Fibroblast of gingiva (primary cell): ENCODE measurements at regions not wholly inside any gene's neighbourhood (a gene's known extent, or its start where the extent isn't known, plus 50 kb on each side); places are given as distances from the start of the nearest gene placed in this dataset.

ENCODE experiments used
- DNase-seq: peaks from one replicate; pipeline ENCODE4 v3.0.0-alpha.2; 2011; ENCODE audit warnings: low read depth

DNA sequence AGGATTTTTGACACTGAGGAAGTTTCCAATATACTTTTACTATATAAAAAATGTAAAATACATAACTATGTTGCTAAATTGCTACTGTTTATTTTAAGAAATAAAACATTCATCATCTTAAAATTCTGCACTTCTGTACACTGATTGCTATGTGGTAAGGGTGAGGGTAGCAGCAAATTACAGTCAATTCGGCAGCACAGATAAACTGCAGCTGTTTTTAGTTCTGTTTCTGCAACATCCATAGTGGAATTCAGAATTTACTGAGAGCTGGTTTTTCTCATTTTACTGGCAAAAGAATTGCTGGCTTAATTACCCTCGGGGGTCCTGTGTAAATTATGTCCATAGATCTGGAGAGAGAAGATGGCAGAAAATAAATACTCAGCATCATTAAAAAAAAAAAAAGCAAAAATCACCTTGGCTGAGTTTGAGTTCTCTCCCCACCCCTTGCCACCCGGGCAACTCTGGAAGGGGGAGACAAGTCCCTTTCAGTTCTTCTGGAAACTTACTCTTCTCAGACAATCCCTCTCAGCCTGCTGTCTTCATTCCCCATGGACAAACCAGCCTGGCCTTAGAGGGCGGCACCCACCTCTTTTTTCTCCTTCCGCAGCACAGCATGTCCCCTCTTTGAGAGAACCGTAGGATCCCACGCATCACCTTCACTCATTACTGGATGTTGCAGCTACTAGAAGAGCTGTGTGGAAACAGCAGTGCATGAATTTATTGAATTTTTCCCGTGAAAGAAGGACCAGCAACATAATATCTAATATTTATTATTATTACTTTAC is 501.1 kb upstream of the CELF2 start:
- no peak for DNase-seq

DNA sequence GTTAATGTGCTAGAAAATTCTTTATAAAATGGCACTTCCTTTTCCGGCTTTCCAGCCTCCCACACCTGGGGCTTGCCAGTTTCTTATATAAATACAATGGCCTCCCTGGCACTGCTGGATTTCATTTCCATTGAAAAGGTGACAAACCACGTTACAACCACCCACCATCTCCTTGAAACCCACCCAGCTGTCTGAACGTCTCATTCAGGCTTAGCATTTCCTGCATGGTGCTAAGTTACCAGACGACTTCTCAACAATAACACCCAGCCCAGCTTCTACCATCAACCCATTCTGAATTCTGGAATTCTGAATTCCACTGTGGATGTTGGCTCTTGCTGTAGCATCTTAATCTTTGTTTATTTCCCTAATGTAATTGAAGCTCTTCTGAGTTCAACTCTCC is 499.8 kb upstream of the CELF2 start:
- DNase-seq, result no peak

DNA sequence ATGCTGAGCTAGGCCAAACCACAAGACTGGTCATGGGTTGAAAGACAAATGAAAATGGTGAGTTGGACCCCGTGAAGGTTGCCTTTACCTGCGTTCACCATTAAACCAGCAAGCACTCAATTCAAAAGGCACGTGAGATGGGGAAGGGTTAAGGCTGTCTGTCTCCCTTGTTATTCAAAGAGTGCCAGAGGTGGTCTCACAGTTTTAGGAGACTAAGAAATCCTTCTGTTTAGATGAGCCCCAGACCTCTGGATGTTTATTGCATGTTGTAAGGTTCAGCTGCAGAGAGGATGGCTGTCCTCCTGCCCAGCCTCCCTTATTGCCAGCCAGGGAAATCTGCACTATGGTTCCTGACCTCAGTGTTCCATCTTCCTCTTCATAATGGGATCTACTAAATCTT is 498.0 kb upstream of the CELF2 start:
- DNase-seq, result no peak

DNA sequence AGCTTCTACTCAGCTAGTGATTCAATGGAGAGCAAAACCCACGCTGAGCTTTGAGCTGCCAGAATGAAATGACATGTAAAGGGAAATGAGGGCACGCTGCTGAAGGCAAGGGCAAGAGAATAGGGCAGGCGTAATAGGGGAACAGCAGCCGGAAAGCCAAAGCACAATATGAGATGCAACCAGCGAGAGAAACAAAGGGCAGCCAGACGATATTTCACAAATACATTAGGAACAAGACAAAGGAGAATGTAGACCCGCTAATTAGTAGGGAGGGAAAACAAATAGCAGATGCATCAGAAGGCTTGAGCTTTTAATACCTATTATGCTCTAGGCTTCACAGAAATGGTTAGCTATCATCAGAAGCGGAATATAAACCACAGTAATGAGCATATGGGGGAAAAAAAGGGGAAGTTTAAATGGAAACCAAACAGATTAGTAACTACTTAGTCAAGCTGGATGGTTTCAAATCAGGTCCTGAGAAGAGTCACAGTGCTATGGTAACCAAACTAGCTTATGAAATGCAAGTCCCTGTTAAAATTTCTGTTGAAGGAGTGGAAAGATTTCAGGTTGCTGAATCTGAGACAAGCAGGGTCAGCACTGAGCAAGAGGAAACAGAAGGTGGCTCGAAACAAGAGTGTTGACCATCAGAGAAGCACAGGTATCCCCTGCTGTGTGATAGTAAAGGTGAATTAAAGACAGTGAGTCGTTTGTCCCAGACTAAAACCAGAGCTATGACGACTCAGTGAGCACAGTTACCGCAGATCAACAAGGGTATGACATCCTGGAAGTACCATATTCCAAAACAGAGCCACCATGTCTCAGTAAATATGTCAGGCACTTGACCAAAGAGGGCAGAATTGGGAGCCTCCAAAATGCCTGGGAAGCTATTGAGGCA is 496.9 kb upstream of the CELF2 start:
- no peak for DNase-seq

DNA sequence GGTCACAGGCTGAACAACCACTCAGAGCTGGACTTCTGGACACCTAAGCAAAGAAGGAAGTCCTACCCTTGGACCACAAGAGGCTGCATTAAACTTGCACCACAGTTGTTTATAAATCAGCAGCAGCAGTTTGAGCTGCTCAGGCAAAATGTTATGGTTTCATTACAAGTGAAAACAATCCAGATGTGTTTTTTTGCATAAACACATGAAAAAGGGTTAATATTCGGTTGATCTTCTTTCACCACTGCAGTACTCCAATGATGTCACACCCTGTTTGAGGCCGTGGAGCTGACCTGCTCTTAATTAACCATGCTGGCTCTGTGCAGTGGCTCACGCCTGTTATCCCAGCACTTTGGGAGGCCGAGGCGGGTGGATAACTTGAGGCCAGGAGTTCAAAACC is 490.8 kb upstream of the CELF2 start:
- no peak for DNase-seq

DNA sequence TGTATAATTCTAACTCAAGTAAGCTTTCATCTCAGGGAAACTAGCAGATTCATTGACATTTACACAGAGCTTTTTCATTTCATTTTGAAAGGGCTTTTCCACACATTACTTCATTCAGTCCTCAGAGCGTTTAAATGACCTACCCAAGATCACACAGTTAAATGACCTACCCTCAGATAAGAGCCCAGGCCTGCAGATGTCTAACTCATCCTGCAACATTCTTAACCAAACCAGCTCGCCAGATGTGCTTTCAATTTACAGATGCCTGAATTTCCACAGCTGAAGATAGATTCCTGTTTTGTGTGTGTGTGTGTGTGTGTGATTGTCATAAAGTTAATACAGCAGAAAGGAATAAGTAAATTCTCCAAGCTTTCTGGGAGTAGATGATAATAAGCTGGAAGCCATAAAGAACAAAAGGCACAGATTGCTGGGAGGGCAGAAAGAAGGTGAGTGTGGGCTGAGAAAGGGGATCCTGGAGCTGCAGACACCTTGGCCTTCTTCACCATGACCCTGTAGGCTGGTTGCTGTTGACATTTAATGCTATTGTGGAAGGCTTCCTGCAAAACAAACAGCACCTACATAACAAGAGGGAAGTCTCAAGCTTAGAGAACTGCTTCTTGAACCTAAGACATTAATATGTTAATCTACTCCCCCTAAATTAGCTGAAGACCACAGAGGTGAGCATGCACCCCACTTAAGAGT is 489.7 kb upstream of the CELF2 start:
- no peak for DNase-seq

DNA sequence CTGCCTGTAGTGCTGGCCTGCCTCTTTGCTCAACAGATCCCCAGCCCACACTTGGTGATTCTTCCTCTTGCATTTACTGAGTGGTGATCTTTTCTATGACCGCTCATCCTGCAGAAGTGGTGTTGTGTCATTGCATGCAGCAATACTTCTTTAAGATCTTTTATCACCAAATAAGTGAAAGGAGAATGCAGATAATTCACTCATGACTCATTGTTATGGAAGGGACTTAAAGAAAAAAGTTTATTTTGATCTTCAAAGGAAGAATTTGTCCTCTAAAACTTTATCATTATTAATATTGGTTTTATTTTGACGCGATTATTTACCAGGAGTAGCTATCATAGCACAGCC is 489.1 kb upstream of the CELF2 start:
- DNase-seq, result no peak

DNA sequence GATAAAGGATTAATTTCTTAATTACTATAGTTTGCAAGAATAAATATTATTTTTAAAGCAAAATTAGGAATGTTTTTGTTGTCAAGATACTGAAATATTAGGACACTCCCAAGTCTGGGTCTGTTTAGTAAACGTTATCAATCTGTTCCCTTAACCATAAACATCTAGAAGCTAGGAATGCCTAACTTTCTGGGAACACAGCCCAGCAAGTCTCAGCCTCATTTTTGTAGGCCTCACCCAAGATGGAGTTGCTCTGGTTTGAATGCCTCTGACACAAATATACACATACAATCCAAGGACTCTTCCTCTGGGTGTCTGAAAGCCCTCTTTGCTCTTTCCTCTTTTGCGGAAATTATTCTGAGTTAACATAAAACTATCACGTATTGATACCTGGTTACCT is 487.4 kb upstream of the CELF2 start:
- DNase-seq, result no peak

DNA sequence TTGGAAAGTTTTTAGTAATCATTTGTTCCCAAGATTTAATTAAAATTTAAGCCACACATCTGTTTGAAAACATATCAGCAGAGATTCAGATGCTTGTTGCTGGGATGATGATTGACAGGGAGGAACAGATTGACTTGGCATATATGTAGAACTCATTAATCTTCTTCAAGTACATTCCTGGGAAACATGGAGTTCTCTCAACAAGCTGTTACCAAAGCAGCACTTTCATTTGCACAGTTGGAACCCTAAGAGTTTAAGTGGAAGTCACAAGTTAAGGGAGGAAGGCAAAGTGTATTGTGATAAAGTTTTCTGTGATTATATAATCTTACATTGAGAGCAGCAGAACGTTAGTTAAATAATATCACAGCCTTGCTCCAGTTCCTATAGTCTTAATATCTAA is 485.4 kb upstream of the CELF2 start:
- DNase-seq, result no peak

DNA sequence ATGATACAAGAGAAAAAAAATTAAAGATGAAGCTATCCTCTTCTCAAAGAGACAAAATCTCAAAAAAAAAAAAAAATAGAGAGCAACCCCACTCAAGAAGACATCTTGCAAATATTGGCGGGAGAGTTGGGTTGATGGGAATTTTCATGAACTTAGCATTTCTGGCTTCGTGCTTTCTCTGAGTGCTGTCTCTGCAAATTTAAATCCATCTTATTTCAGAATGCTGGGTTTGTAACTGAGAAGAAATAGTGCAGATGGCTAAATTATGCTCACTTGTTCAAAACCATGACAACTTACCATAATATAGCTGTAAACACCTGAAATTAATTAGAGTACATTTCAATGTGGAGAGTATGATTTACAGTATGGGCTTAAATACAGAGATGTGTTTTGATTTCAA is 484.8 kb upstream of the CELF2 start:
- no peak for DNase-seq

DNA sequence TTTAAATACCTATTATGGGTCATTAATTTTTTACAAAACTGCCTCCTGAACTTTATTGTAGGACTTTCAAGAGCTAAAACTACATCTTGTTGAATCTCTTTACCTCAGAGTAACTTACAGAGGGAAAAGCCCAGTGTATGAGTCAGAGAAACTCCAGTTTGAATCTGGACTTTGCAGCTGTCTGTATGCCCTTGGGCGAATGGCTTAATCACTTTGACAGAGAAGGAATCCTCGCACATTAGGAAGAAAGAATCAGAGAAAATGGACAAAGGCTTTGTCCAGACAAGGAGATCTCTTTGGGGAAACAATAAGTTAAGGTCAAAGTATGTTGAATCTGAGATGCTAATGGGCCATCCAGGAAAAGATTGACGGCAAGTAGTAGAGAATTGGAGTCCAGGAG is 484.2 kb upstream of the CELF2 start:
- no peak for DNase-seq

DNA sequence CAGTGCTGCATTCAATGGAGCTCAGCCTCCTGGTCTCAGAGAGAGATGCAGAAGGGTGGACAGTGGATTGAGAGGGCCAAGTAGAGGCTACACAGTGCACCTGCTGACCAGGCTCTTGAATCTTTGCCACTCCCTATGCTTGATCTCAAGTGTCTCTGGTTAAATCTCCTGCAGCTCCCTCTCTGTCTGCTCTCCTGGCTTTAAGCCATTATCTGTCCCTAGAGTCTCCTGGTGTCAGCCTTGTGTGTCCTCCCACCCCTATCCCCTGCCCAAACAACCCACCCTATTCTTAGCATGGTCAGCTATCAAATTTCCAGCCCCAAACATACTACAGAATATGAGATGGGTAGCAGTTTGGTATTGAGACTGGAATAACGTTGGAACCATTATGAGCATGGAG is 479.3 kb upstream of the CELF2 start:
- DNase-seq, result no peak

DNA sequence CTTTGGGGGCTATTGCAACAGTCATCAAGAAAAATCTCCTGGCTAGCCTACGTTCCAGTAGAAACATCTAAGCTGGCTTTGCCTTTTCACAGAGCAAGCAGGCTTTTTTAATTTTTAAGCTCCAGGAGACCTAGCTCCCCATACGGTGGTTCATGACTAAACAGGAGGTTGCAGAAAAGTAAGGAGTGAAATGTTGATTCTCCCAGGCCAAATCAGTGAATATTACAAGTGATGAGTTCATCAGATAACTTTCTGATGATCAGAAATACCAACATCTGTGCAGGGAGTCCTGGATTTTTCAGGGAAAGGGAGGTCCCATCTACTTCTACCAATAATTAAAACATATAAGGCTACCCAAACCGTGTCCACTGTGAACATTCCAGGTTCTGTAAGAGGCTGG is 477.3 kb upstream of the CELF2 start:
- no peak for DNase-seq

DNA sequence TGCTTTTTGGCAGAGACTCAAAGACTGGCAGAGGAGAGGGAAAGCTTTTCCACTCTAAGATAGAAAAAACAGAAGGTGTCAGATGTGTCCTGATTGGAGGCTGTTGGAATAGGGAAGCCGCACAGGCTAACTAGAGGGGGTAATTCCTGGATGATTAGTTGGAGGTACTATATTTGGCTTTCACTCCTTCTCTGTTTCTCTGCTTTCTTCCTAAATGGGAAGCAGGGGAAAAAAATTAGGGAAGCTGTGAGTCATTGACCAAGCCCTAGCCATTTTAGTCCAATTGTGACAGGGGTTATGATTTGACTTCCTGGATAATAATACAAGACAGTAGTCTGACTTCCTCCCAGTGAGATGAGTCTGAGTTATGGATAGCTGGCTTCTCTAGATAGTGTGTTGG is 475.2 kb upstream of the CELF2 start:
- no peak for DNase-seq

DNA sequence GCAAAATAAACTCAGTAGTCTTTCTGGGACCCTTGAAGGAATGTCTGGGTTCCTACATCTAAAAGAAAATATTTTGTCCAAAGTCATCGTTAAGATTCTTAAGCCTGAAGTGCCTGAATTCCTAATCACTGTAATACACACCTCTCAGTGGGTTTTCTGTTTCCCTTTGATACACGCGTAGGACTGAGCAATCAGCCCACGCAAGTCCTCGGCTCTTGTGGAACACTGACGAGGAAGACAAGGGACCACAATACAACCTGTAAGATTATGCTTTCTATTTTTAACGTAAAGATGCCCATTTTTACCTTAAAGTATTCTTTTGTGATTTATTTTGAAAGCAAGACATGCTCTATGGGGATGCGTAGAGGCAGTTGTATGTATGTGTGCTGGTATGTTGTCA is 472.8 kb upstream of the CELF2 start:
- DNase-seq, result no peak

DNA sequence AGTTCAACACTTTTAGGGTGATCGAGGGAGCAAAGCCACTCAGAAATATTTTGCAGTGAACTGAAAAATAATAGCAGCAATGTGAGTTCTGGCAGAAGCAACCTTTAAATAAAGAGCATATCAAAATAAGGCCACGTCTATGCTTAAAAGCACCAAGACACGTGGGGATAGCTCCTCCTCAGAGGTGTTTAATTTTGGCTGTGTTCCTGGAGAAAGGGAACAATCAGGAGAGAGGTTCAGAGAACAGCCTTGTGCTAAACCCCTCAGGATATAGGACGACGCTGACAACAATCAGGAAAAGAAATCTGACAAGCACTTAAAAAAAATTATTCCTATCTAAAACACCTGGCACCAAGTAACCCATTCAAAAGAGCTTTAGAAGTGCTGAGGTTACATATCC is 471.9 kb upstream of the CELF2 start:
- DNase-seq, result no peak

DNA sequence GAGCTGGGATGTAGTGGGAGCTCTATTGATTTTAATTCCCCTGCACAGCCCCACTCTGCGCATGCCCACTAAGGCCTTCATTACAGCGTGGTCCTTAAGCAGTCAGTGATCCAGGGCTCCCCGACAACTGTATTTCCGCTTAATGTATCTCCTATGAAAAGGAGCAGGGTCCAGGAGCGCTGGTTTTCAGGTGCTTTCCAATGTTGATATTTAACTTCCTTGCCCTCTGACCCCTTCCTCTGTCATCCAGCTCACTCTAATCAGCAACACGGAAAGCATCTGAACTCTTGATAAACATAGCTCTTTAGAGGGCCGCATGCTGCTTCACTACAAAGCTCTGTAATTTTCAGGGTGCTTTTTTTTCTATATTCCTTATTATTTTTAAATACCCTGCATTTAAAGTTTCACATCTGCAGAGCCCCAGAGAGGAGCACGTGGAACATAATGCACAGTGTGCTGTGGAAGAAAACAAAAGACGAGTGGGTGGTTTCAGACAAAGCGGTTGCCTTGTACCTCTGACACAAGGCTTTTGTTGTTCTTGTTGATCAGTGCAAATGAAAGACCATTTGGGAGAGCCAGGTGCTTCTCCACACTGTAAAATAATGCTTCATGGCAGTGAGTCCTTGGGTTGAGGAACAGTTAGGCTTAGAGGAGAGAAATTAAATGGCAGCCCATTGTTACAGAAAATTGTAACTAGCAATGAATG is 465.9 kb upstream of the CELF2 start:
- no peak for DNase-seq

DNA sequence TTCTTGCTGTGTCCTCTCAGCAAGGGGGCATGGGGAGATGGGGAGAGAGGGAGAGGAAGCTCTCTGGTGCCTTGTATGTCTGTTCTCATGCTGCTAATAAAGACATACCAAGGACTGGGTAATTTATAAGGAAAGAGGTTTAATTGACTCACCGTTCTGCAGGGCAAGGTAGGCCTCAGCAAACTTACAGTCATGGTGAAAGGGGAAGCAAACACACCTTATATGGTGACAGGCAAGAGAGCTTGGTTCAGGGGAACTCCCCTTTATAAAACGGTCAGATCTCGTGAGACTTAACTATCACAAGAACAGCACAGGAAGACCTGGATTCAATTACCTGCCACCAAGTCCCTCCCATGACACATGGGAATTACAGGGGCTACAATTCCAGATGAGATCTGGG is 464.7 kb upstream of the CELF2 start:
- no peak for DNase-seq

DNA sequence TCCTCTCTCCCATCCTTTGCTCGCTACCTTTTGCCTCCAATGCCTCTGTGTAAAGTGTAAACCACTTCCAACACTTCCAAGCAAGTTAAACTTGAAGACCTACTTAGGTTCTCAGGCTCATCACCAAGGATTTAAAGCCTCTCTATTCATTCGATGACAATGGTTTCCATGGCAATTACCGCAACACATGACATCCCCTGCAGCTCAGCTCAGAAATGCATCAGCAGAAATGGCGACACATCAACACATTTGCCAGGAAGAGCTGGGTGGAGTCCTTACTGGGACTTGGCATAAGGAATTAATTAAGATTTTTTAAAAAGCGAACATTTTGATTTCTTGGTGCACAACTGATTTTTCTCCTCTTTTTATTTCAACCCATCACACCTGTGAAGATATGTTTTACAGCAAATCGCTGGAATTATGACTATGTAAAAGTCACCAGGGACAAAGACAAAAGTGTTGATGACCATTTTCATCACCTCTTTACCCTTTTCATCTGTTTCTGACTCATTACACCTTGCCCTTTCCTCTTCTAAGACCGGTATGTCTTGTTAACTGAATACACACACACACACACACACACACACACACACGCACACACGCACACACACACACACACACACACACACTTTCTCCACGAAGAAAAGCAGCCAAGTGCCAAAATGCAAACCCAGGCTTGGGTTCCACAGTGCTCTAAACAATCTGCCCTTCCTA is 453.4 kb upstream of the CELF2 start:
- DNase-seq, result peak; percentile 82

DNA sequence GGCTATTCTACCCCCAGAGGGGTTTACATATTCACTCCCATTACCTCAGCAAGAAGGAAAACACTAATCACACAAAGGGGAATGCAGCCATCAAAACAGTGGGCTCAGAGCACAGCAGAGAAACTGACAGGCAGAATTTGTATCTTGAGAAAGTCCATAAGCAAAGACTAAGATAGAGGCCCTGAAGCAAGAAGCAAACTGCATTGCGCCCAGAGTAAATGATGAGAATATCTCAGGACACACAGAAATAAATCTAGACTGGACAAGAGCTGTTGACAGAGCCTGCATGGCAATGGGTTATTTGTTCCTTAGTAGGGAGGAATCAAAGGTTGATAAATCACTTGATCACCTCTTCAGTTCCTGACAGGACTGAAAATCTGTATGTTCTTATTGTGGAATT is 440.7 kb upstream of the CELF2 start:
- no peak for DNase-seq

DNA sequence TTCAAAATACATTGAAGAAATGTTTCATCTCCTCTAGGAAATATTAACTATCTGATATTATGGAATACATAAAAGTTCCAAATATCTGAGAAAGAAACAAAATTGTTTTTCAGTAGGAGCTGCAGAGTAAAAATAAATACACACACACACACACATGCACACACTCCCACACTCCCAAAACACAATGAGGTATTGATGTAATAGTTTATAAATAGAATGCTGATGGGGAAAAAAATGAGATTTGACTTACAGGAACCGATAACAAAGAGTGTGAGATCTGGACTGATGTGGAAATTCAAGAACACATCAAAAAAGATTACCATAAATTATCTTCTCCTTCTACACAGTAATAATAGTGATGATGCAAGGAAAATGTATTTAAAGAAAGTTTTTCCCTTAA is 438.0 kb upstream of the CELF2 start:
- no peak for DNase-seq

DNA sequence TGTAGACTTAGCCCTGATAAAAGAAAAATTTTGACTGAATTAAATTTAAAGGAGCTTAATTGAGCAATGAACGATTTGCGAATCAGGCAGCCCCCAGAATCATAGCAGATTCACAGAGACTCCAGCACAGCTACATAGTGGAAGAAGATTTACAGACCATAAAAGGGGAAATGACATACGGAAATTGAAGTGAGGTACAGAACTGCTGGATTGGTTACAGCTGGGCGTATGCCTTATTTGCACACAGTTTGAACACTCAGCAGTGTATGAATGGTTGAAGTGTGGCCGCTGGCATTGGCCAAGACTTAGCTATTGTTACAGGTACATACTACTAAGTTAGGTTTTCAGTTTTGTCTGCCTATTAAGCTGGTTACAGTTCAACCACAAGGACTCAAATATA is 433.5 kb upstream of the CELF2 start:
- DNase-seq, result no peak
